ENCODE measurements at regions not wholly inside any gene's neighbourhood (a gene's known extent, or its start where the extent isn't known, plus 50 kb on each side); places are given as distances from the start of the nearest gene placed in this dataset.

GRCh38 chr6:40340957-40341356 lies 246.2 kb downstream of the LRFN2 start:
- no peak for DNase-seq (ENCODE audit: low spot score)

GRCh38 chr6:40340196-40340595 lies 247.0 kb downstream of the LRFN2 start:
- peak; percentile 48 for DNase-seq (ENCODE audit: low spot score)

GRCh38 chr6:40338306-40338705 lies 248.9 kb downstream of the LRFN2 start:
- DNase-seq (ENCODE audit: low spot score) = no peak

DNA sequence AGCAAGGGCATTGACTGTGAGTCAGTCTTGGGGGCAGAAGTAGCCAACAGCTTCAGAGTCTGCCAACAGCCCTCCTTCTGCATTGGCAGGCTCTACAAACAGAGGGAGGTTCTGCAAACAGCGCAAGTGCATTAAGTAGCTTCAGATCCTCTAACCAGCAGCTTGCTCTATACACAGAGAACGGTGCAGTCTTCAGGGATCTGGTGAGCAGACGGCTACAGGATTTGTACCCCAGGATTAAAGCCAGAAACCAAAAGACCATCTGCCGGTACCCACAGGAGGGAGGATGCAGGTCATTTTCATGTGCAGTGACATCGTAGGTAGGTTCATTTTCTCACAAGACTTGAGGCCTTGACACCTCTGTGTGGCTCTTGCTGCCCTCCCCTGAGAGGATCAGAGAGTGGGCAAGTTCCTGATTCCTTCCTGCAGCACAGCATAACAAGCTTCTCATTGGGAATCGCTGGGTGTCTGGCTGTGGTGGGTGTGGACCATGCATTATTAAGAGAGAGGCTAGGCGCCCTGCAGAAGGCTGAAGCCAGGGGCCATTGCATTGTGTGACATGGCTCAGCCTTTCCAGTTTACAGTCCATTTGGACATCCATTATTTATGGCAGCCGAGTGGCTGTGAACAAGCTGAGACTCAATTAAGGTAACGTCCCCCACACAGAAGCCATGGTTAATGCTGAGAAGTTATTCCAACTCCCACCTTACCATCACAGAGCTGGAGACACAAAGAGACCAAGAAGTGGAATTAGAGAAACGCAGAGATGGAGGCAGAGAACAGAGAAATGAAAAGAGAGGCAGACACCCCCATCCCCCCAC lies 250.0 kb downstream of the LRFN2 start:
- DNase-seq (ENCODE audit: low spot score) = peak; percentile 57

DNA sequence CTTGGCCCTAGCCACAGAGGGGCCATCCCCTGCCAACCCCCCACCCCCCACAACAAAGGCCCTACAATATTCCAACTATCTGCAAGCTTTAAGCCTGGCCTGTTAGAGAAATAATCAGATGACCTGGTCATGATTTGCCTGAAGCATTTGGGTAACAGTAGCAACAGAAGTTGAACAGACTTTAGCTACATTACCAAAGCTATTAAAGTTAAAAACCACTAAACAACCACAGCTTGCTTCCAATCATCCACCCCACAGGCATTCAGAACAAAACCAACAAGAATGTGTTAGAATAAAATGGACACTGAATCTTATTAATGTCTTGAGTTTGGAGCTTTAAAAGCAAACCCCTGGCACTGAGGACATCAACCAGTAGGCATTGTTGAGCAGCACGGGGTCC lies 250.9 kb downstream of the LRFN2 start:
- no peak for DNase-seq (ENCODE audit: low spot score)

GRCh38 chr6:40334496-40335270 lies 252.5 kb downstream of the LRFN2 start:
- no peak for DNase-seq (ENCODE audit: low spot score)

GRCh38 chr6:40331545-40331944 lies 255.6 kb downstream of the LRFN2 start:
- DNase-seq (ENCODE audit: low spot score) = no peak

GRCh38 chr6:40330301-40330721 lies 256.9 kb downstream of the LRFN2 start:
- no peak for DNase-seq (ENCODE audit: low spot score)

GRCh38 chr6:40328986-40329545 lies 258.1 kb downstream of the LRFN2 start:
- DNase-seq (ENCODE audit: low spot score) = no peak

DNA sequence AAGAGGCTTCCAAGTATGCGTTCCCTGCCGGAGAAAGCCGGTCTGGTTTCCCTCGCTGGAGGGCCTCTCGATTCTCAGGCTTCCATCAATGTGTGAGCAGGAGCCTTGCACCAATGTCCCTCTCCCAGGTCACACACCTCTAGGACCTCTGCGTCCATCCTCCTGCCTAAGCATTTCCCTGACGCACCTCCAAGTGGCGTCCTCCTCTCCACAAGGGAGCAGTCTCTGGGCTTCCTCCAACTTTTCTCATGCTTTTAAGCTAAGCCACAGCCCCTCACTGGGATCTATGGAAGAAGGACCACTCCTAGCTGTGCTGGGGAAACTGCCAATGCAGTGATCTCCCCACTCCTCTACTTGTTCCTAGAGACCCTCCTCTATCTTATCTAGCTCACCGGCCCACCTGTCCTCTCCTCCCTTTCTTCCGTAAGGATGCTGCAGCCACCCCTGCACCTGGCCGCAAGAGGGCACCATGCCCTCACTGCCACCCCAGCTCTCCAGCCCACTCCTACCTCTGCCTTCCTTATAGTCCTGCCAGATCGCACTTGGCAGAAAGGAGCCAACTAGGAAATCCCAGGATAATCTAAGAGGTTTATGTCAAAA lies 258.7 kb downstream of the LRFN2 start:
- peak; percentile 85 for DNase-seq (ENCODE audit: low spot score)

DNA sequence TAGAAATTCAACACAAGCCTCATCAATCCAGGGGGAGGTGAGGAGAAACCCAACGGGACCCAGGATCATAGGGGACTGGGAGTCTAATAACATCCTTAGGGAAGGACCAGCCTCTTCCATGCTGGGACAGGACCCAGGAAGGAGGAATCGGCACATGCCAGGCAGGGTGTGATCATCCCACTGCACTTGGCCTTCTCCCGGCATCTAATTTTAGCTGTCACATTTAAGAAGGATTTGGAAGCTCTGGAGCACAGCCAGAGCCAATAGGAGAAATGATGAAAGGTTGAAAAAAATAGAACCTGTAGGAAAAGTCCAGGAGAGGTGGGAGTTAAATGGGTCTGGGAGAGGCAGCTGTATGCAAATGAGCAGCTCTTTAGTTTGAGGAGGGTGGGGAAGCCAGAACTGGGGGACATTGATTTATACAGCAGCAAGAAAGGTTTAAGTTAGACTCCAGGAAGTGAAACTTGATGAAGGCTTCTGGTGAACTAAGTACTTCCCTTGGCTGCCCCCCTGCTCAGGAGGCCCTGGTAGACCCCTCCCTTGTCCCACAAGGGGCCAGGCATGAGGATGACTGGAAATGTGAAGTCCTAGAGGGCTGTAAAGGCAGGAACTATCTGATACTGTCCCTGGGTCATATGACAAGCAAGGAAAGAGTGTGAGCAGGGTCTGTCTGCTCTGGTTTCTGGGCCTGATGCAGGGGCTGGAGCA lies 260.3 kb downstream of the LRFN2 start:
- DNase-seq (ENCODE audit: low spot score) = no peak

DNA sequence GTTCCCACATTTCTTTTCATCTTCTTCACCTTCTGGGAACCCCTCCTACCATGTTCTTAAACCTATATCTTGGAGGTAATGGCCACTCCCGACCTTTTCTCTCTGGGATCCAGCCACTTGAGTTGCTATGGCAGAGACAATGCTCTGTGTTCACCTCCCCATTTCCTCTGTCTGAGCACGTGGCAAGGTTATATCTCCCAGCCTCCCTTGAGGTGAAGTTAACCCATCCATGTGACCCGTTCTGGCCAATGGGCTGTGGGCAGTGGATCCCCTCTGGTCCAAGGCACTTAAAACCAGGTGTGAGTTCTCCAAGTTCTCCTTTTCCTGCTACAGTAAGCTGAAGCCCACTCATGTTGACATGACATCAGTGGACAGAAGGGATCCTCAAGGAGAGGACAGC lies 261.4 kb downstream of the LRFN2 start:
- DNase-seq (ENCODE audit: low spot score) = no peak

DNA sequence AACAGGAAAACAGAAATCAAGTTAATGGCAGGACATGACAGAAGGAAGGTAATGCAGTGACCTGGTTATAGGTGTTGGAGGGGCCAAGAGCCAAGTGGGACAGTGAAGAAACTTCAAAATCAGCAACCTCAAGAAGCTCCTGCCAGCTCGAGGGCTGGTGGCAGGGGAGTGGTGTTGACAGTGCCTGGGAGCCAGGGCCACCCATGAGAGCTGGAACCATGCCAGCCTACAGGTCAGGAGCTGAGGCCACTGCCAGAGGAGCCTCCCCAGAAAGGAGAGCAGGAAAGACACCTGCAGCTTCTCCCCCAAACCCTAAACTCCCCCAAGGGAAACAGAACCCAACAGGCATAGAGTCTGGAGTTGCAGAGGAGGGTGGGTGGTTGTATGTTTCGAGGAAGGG lies 262.1 kb downstream of the LRFN2 start:
- DNase-seq (ENCODE audit: low spot score) = no peak

GRCh38 chr6:40323881-40324634 lies 263.1 kb downstream of the LRFN2 start:
- no peak for DNase-seq (ENCODE audit: low spot score)

GRCh38 chr6:40322336-40322735 lies 264.8 kb downstream of the LRFN2 start:
- DNase-seq (ENCODE audit: low spot score) = no peak

- DNase-seq (ENCODE audit: low spot score) = no peak
These were observed 265.5 kb downstream of the LRFN2 start for GRCh38 chr6:40321616-40322015.

- no peak for DNase-seq (ENCODE audit: low spot score)
These were observed 266.2 kb downstream of the LRFN2 start for GRCh38 chr6:40320947-40321346.

DNA sequence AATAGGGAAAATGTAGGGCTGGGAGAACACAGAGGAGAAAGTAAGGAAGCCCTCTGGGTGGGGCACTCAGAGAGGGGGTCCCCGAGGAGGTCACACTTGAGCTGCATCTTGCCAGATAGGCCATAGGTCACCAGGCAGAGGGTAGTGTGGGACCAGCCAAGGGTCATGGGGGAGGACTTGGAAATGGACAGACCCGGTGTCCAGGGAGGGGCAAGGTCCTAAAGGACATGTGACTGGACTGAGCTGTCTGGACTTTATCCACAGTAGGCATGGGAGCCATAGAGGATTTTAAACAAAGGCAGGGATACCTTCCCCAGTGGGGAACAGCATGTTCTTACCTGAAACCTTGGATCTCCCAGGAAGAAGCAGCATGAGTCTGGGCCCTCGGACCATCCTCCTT lies 266.7 kb downstream of the LRFN2 start:
- no peak for DNase-seq (ENCODE audit: low spot score)

GRCh38 chr6:40319124-40319523 lies 268.0 kb downstream of the LRFN2 start:
- no peak for DNase-seq (ENCODE audit: low spot score)

DNA sequence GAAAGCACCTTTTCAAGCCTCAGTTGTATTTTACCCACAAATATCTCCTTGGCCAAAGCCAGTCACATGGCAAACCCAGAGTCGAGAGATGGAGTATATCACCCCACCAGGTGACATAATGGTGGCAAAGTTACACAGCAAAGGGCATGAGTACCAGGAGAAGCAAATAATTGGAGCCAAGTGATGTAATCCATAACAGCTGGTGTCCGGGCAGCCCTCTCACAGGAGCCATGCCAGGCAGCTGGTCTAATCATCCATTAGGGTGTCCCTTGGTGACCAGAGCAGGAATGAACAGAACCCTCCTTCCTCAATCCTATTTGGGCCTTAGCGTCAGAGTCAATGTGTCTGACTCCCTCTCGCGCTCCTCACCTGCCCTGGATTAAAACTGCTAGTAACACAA lies 272.1 kb downstream of the LRFN2 start:
- DNase-seq (ENCODE audit: low spot score) = no peak

DNA sequence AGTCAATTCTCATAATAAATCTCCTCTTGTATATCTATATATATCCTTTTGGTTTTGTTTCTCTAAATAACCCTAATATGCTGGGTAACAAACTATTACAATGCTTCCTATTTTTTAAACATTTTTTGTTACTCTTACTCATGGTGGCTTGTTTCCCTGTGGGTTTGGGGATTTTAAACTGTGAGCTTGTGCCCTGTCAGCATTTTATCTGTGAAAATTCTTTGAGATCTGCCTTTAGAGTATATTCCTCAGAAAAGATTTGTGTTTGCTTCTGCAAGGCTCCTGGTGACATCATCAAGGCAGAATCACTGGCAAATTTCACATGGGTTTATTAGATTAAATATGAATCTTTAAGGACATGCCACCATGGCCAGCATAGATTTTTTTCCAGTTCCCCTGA lies 273.6 kb downstream of the LRFN2 start:
- no peak for DNase-seq (ENCODE audit: low spot score)
